Naive B cell (primary cell): ENCODE measurements at regions not wholly inside any gene's neighbourhood (a gene's known extent, or its start where the extent isn't known, plus 50 kb on each side); places are given as distances from the start of the nearest gene placed in this dataset.

ENCODE experiments used
- ATAC-seq, 2 donors: fragments of 150-1000 bp; cut with Tn5 transposase; 2 replicates each; pipeline ENCODE4 v1.10.0; 2021; ENCODE audit warnings: low read depth in 2 of 2, mild to moderate bottlenecking in 2 of 2, moderate library complexity in 2 of 2
- DNase-seq: peaks from one replicate; pipeline ENCODE4 v3.0.0; 2022
- H3K27ac Mint-ChIP-seq, 6 donors: one replicate each; pipeline ENCODE4 v1.8.0; 2020 to 2022; ENCODE audit warnings: mild to moderate bottlenecking in 6 of 6, mixed read lengths in 6 of 6, moderate library complexity in 5 of 6, inconsistent platforms in 2 of 6
- H3K27me3 Mint-ChIP-seq, 3 donors: one replicate each; pipeline ENCODE4 v1.8.0; 2021 to 2022; ENCODE audit warnings: mixed read lengths in 3 of 3, mild to moderate bottlenecking in 1 of 3
- H3K36me3 Mint-ChIP-seq, 2 donors: one replicate each; pipeline ENCODE4 v1.8.0; 2020 to 2022; ENCODE audit warnings: mixed read lengths in 2 of 2, inconsistent platforms in 1 of 2, mild to moderate bottlenecking in 1 of 2
- H3K4me1 Mint-ChIP-seq, 3 donors: one replicate each; pipeline ENCODE4 v1.8.0; 2020 to 2022; ENCODE audit warnings: mixed read lengths in 3 of 3, inconsistent platforms in 1 of 3, mild to moderate bottlenecking in 1 of 3, moderate library complexity in 1 of 3
- H3K4me3 Mint-ChIP-seq, 8 donors: one replicate each; pipeline ENCODE4 v1.8.0; 2020 to 2022; ENCODE audit warnings: mild to moderate bottlenecking in 8 of 8, mixed read lengths in 8 of 8, moderate library complexity in 8 of 8, inconsistent platforms in 2 of 8
- H3K9me3 Mint-ChIP-seq, 7 donors: one replicate each; pipeline ENCODE4 v1.8.0; 2020 to 2022; ENCODE audit warnings: mixed read lengths in 7 of 7, mild to moderate bottlenecking in 5 of 7, inconsistent platforms in 2 of 7, moderate library complexity in 1 of 7

- ATAC-seq (no peak), DNase-seq (no peak)
- H3K4me3 Mint-ChIP-seq = no peak overlapping the region
- peaks cover 0 to 2% (median 0%) of the 10 kb centered on the region in 7 donors for H3K9me3 Mint-ChIP-seq
- H3K27ac Mint-ChIP-seq = peak overlapping the region in 2 of 6 donors; percentile 18 to 64
- no peaks in the 10 kb centered on the region for H3K4me1 Mint-ChIP-seq
- H3K27me3 Mint-ChIP-seq = peaks cover 0 to 16% (median 3%) of the 10 kb centered on the region in 3 donors
- H3K36me3 Mint-ChIP-seq = no peaks in the 10 kb centered on the region
Observed at GRCh38 chr5:34521628-34522290, 134.4 kb upstream of the RAI14 start.

- Mint-ChIP-seq H3K27ac (no peak overlapping the region), H3K36me3 (no peaks in the 10 kb centered on the region), H3K27me3 (peaks cover 0 to 7% (median 3%) of the 10 kb centered on the region in 3 donors), H3K4me3 (no peak overlapping the region), H3K4me1 (no peaks in the 10 kb centered on the region), H3K9me3 (peaks cover 0 to 2% (median 0%) of the 10 kb centered on the region in 7 donors)
- ATAC-seq (peak; percentile 55 to 63), DNase-seq (peak; percentile 39)
Observed at GRCh38 chr5:34522599-34523386, 133.3 kb upstream of the RAI14 start.

- Mint-ChIP-seq H3K9me3 (peaks cover 0 to 2% (median 0%) of the 10 kb centered on the region in 7 donors), H3K27ac (no peak overlapping the region), H3K4me1 (no peaks in the 10 kb centered on the region), H3K27me3 (peaks cover 0 to 7% (median 3%) of the 10 kb centered on the region in 3 donors), H3K4me3 (no peak overlapping the region), H3K36me3 (no peaks in the 10 kb centered on the region)
- DNase-seq (no peak), ATAC-seq (no peak)
Observed at GRCh38 chr5:34523387-34523726, 132.8 kb upstream of the RAI14 start.

GRCh38 chr5:34524123-34524522 is 132.0 kb upstream of the RAI14 start:
- no peak for DNase-seq
- no peak for ATAC-seq
- no peaks in the 10 kb centered on the region for H3K4me1 Mint-ChIP-seq
- H3K4me3 Mint-ChIP-seq = no peak overlapping the region
- peaks cover 0 to 2% (median 0%) of the 10 kb centered on the region in 7 donors for H3K9me3 Mint-ChIP-seq
- peaks cover 0 to 3% (median 3%) of the 10 kb centered on the region in 3 donors for H3K27me3 Mint-ChIP-seq
- no peak overlapping the region for H3K27ac Mint-ChIP-seq
- H3K36me3 Mint-ChIP-seq = no peaks in the 10 kb centered on the region

- H3K36me3 Mint-ChIP-seq = no peaks in the 10 kb centered on the region
- H3K27me3 Mint-ChIP-seq = peaks cover 0 to 3% (median 0%) of the 10 kb centered on the region in 3 donors
- H3K4me3 Mint-ChIP-seq = no peak overlapping the region
- ATAC-seq = no peak
- H3K4me1 Mint-ChIP-seq = no peaks in the 10 kb centered on the region
- peaks cover 0 to 2% (median 0%) of the 10 kb centered on the region in 7 donors for H3K9me3 Mint-ChIP-seq
- no peak for DNase-seq
- peak overlapping the region in 1 of 6 donors; percentile 16 for H3K27ac Mint-ChIP-seq
Observed at GRCh38 chr5:34525761-34526160, 130.4 kb upstream of the RAI14 start.

- no peaks in the 10 kb centered on the region for H3K4me1 Mint-ChIP-seq
- no peak for DNase-seq
- no peaks in the 10 kb centered on the region for H3K36me3 Mint-ChIP-seq
- ATAC-seq = no peak
- peak overlapping the region in 2 of 6 donors; percentile 9 to 29 for H3K27ac Mint-ChIP-seq
- peaks cover 0 to 2% (median 0%) of the 10 kb centered on the region in 7 donors for H3K9me3 Mint-ChIP-seq
- H3K4me3 Mint-ChIP-seq = no peak overlapping the region
- peaks cover 0 to 3% (median 0%) of the 10 kb centered on the region in 3 donors for H3K27me3 Mint-ChIP-seq
Observed at GRCh38 chr5:34526682-34527305, 129.3 kb upstream of the RAI14 start.

GRCh38 chr5:34529581-34530331 is 126.4 kb upstream of the RAI14 start:
- no peaks in the 10 kb centered on the region for H3K27me3 Mint-ChIP-seq
- no peak for ATAC-seq
- no peak overlapping the region for H3K27ac Mint-ChIP-seq

GRCh38 chr5:34530637-34531036 is 125.5 kb upstream of the RAI14 start:
- H3K36me3 Mint-ChIP-seq = no peaks in the 10 kb centered on the region
- H3K9me3 Mint-ChIP-seq = peaks cover 0 to 3% (median 0%) of the 10 kb centered on the region in 7 donors
- H3K27me3 Mint-ChIP-seq = no peaks in the 10 kb centered on the region
- no peak overlapping the region for H3K4me3 Mint-ChIP-seq
- no peak overlapping the region for H3K27ac Mint-ChIP-seq
- ATAC-seq (no peak), DNase-seq (no peak)
- no peaks in the 10 kb centered on the region for H3K4me1 Mint-ChIP-seq

More at GRCh38 chr5:34529581-34530331, 126.4 kb upstream of the RAI14 start:
- H3K36me3 Mint-ChIP-seq = no peaks in the 10 kb centered on the region
- no peaks in the 10 kb centered on the region for H3K4me1 Mint-ChIP-seq
- H3K9me3 Mint-ChIP-seq = peaks cover 0 to 3% (median 0%) of the 10 kb centered on the region in 7 donors
- no peak overlapping the region for H3K4me3 Mint-ChIP-seq
- DNase-seq = no peak

GRCh38 chr5:34531751-34532360 is 124.3 kb upstream of the RAI14 start:
- no peaks in the 10 kb centered on the region for H3K4me1 Mint-ChIP-seq
- no peaks in the 10 kb centered on the region for H3K36me3 Mint-ChIP-seq
- H3K27ac Mint-ChIP-seq = no peak overlapping the region
- no peak overlapping the region for H3K4me3 Mint-ChIP-seq
- peaks cover 0 to 2% (median 0%) of the 10 kb centered on the region in 7 donors for H3K9me3 Mint-ChIP-seq
- peaks cover 0 to 6% (median 0%) of the 10 kb centered on the region in 3 donors for H3K27me3 Mint-ChIP-seq
- ATAC-seq = no peak
- DNase-seq = no peak

- H3K36me3 Mint-ChIP-seq = no peaks in the 10 kb centered on the region
- H3K9me3 Mint-ChIP-seq = peaks cover 0 to 2% (median 0%) of the 10 kb centered on the region in 7 donors
- DNase-seq = no peak
- peaks cover 0 to 7% (median under 1%) of the 10 kb centered on the region in 3 donors for H3K27me3 Mint-ChIP-seq
- H3K4me1 Mint-ChIP-seq = no peaks in the 10 kb centered on the region
- H3K27ac Mint-ChIP-seq = no peak overlapping the region
- H3K4me3 Mint-ChIP-seq = no peak overlapping the region
- no peak for ATAC-seq
Observed at GRCh38 chr5:34533582-34534522, 122.3 kb upstream of the RAI14 start.

- Mint-ChIP-seq H3K27me3 (peaks cover 6 to 14% (median 8%) of the 10 kb centered on the region in 3 donors), H3K4me3 (no peak overlapping the region), H3K9me3 (peaks cover 0 to 2% (median 0%) of the 10 kb centered on the region in 7 donors), H3K36me3 (no peaks in the 10 kb centered on the region), H3K27ac (no peak overlapping the region), H3K4me1 (no peaks in the 10 kb centered on the region)
- no peak for ATAC-seq
- no peak for DNase-seq
Observed at GRCh38 chr5:34534523-34535103, 121.5 kb upstream of the RAI14 start.

- ATAC-seq = no peak
- Mint-ChIP-seq H3K9me3 (peaks cover 0 to 2% (median 0%) of the 10 kb centered on the region in 7 donors), H3K36me3 (no peaks in the 10 kb centered on the region), H3K4me3 (no peak overlapping the region), H3K27ac (no peak overlapping the region), H3K4me1 (no peaks in the 10 kb centered on the region), H3K27me3 (peaks cover 10 to 21% (median 17%) of the 10 kb centered on the region in 3 donors)
- DNase-seq = no peak
Observed at GRCh38 chr5:34535433-34535832, 120.7 kb upstream of the RAI14 start.
